ENCODE measurements at regions not wholly inside any gene's neighbourhood (a gene's known extent, or its start where the extent isn't known, plus 50 kb on each side); places are given as distances from the start of the nearest gene placed in this dataset.

DNA sequence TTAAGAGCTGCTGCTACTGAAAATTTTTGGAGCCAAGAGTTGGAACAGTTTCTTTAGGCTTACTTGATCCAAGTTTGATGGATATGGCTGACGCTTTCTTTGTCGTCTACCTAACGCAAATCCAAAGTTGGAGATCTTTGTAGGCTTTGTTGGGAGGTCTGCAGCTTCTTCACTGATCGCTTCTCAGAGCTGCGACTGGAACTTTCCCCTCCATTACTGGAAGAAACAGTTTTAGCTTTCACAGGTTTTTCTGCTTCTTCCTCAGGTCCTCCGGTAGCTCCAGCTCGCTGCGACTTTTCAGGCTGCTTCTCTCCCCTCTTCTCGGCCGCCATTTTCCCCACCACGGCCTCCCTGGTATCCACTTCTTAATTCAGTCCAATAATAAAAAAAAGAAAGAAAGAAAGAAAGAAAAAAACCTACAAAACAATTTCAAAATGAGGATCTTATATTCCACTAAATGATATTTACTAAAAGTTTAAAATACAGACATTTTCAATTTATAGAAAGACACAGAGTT is 178.1 kb upstream of the HMGA2 start:
- H3K4me3 ChIP-seq (ENCODE audit: low read depth, low read length) = no peak overlapping the region
- no peak for TF ChIP-seq POLR2A (IDR thresholded peaks at IDR 0.05; ENCODE audit: extremely low read depth, insufficient read length)
- no peak for TF ChIP-seq MYC (IDR thresholded peaks at IDR 0.05; ENCODE audit: low read depth, low read length)
- no peak for DNase-seq (ENCODE audit: low read depth)

DNA sequence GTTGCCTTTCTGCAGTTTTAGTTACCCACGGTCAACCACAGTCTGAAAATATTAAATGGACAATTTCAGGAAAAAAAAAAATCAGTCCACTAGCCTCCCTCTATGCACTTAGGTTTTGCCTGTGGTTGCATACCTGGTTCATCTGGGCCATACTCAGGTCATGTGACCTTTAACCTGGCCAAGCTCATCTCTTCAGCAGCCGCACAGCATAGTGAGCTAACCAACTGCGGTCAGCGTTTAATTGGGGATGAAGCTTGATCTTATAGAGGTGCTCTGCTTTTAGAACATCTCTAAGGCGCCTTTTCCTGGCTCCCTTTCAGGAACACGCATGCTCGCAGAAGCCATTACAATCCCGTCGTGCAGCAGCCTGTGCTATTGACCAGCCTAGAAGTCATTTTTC is 177.2 kb upstream of the HMGA2 start:
- no peak for DNase-seq (ENCODE audit: low read depth)
- no peak overlapping the region for H3K4me3 ChIP-seq (ENCODE audit: low read depth, low read length)
- TF ChIP-seq MYC (IDR thresholded peaks at IDR 0.05; ENCODE audit: low read depth, low read length) (no peak), POLR2A (IDR thresholded peaks at IDR 0.05; ENCODE audit: extremely low read depth, insufficient read length) (no peak)
- TF ChIP-seq, protein P1, sequence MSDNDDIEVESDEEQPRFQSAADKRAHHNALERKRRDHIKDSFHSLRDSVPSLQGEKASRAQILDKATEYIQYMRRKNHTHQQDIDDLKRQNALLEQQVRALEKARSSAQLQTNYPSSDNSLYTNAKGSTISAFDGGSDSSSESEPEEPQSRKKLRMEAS (IDR thresholded peaks at IDR 0.05; ENCODE audit: low read depth, low read length) = no peak
- TF ChIP-seq, protein P2, sequence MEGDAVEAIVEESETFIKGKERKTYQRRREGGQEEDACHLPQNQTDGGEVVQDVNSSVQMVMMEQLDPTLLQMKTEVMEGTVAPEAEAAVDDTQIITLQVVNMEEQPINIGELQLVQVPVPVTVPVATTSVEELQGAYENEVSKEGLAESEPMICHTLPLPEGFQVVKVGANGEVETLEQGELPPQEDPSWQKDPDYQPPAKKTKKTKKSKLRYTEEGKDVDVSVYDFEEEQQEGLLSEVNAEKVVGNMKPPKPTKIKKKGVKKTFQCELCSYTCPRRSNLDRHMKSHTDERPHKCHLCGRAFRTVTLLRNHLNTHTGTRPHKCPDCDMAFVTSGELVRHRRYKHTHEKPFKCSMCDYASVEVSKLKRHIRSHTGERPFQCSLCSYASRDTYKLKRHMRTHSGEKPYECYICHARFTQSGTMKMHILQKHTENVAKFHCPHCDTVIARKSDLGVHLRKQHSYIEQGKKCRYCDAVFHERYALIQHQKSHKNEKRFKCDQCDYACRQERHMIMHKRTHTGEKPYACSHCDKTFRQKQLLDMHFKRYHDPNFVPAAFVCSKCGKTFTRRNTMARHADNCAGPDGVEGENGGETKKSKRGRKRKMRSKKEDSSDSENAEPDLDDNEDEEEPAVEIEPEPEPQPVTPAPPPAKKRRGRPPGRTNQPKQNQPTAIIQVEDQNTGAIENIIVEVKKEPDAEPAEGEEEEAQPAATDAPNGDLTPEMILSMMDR (IDR thresholded peaks at IDR 0.05; ENCODE audit: low read depth, low read length) = no peak

DNA sequence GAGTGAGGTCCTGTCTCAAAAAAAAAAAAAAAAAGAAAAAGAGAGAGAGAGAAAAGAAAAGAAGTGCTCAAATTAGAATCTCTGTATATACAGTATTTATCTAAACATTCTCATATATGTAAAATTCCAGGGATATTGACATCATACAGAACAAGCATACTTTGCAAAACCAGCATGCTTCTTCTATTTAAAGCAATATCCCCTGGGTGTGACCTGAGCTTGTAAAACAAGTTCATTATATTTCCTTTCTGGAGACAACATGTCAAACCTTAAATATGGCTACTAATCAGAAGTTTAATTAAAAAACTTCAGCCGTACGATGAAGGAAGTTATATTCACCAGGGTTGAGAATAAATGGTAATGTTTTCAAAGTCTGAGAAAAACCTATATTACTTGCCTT is 175.8 kb upstream of the HMGA2 start:
- H3K4me3 ChIP-seq (ENCODE audit: low read depth, low read length) = no peak overlapping the region
- TF ChIP-seq MYC (IDR thresholded peaks at IDR 0.05; ENCODE audit: low read depth, low read length) = no peak
- no peak for TF ChIP-seq POLR2A (IDR thresholded peaks at IDR 0.05; ENCODE audit: extremely low read depth, insufficient read length)
- DNase-seq (ENCODE audit: low read depth) = no peak

DNA sequence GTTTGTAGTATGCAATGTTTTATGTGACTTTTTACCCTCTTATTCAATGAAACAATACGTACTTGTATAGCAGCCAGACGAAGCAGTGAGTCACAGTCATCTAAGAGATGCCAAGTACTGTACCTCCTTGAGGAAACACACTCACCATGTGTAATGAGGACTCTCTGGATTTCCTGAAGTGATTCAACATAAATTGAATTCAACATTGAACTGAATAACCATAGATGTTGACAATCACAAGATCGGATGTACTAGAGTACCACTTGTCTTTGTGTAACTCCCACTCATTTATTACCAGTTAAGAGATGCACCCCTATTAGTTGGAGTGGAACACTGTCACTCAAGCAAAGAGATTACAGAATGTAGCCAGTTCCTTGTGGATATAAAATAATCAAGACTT is 175.2 kb upstream of the HMGA2 start:
- no peak for DNase-seq (ENCODE audit: low read depth)

DNA sequence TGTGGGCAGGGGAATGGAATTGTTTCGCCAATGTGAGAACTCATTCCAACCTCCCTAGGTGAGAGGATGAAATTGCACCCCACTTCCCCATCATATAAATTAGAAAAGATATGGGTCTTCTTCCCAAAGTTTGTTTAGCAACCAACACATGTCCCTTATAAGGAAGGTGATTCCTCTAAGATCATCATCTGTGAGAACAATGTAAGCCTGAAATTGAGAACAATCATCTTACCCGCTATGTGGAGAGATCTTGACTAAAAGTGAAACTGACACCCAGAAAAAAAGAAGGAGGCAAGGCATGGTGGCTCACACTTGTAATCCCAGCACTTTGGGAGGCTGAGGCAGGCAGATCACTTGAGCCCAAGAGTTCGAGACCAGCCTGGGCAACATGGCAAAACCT is 173.2 kb upstream of the HMGA2 start:
- no peak overlapping the region for H3K4me3 ChIP-seq (ENCODE audit: low read depth, low read length)
- TF ChIP-seq MYC (IDR thresholded peaks at IDR 0.05; ENCODE audit: low read depth, low read length) = no peak
- TF ChIP-seq, protein P2 (IDR thresholded peaks at IDR 0.05; ENCODE audit: low read depth, low read length) = no peak
- TF ChIP-seq POLR2A (IDR thresholded peaks at IDR 0.05; ENCODE audit: extremely low read depth, insufficient read length) = no peak
- TF ChIP-seq, protein P1 (IDR thresholded peaks at IDR 0.05; ENCODE audit: low read depth, low read length) = no peak
- DNase-seq (ENCODE audit: low read depth) = no peak

More for the DNA sequence above, 175.2 kb upstream of the HMGA2 start:
- no peak overlapping the region for H3K4me3 ChIP-seq (ENCODE audit: low read depth, low read length)
- TF ChIP-seq, protein P2 (IDR thresholded peaks at IDR 0.05; ENCODE audit: low read depth, low read length) = no peak
- no peak for TF ChIP-seq POLR2A (IDR thresholded peaks at IDR 0.05; ENCODE audit: extremely low read depth, insufficient read length)
- no peak for TF ChIP-seq MYC (IDR thresholded peaks at IDR 0.05; ENCODE audit: low read depth, low read length)
- TF ChIP-seq, protein P1 (IDR thresholded peaks at IDR 0.05; ENCODE audit: low read depth, low read length) = no peak

DNA sequence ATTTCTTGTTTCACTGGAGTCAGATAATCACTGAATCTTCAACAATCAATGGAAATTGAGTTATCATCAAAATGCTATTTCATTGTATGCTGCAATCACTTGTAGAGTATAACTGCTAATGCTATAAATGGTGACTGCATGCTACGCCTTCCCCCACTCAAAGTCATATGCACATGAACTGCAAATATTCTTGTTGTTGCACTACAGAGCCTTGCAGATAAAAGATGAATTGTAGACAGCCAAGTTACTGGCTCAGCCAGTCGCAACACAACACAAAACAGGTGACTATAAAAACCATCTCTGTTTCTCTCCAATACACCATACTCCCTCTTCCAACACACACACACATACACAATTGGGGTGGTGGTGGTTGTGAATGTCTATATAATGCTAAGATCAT is 171.0 kb upstream of the HMGA2 start:
- no peak overlapping the region for H3K4me3 ChIP-seq (ENCODE audit: low read depth, low read length)
- TF ChIP-seq POLR2A (IDR thresholded peaks at IDR 0.05; ENCODE audit: extremely low read depth, insufficient read length) = no peak
- TF ChIP-seq MYC (IDR thresholded peaks at IDR 0.05; ENCODE audit: low read depth, low read length) = no peak
- TF ChIP-seq, protein P1 (IDR thresholded peaks at IDR 0.05; ENCODE audit: low read depth, low read length) = no peak
- TF ChIP-seq, protein P2 (IDR thresholded peaks at IDR 0.05; ENCODE audit: low read depth, low read length) = no peak
- no peak for DNase-seq (ENCODE audit: low read depth)
